HG03342 (cell line): ENCODE measurements at regions not wholly inside any gene's neighbourhood (a gene's known extent, or its start where the extent isn't known, plus 50 kb on each side); places are given as distances from the start of the nearest gene placed in this dataset.
"Not testable (repeated sequence)": the region's sequence is repeated elsewhere in the genome, so short reads cannot be mapped to it uniquely, and the experiment has no call there.

Experiments used
- ATAC-seq: cut with Tn5 transposase; IDR thresholded peaks from one replicate; pipeline ENCODE4 v1.9.1; 2021; ENCODE audit warnings: mild to moderate bottlenecking, moderate library complexity; ENCODE audit not compliant: unreplicated experiment

GRCh38 chr5:93933269-93933668 is 191.9 kb upstream of the POU5F2 start:
- ATAC-seq: not testable (repeated sequence)

DNA sequence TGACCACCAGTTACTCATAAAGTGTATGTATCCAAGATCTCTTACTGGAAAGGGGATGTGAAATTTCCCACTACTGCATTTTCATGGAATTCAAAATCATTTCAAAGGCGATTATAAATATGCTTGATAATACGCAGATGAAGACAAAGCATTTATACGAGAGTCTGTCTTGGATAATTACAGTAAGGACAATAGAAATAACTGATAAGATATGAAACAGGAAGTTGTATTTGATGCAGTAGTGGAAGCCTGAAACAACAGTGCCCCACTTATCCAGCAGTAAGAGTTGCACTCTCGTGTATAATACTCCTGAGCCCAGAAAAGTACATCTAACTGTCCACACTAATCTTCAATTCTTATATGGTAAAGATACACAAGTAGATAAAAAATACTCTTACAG is 188.7 kb upstream of the POU5F2 start:
- no peak for ATAC-seq

- no peak for ATAC-seq
Measured at GRCh38 chr5:93929131-93929530, 187.7 kb upstream of the POU5F2 start.

DNA sequence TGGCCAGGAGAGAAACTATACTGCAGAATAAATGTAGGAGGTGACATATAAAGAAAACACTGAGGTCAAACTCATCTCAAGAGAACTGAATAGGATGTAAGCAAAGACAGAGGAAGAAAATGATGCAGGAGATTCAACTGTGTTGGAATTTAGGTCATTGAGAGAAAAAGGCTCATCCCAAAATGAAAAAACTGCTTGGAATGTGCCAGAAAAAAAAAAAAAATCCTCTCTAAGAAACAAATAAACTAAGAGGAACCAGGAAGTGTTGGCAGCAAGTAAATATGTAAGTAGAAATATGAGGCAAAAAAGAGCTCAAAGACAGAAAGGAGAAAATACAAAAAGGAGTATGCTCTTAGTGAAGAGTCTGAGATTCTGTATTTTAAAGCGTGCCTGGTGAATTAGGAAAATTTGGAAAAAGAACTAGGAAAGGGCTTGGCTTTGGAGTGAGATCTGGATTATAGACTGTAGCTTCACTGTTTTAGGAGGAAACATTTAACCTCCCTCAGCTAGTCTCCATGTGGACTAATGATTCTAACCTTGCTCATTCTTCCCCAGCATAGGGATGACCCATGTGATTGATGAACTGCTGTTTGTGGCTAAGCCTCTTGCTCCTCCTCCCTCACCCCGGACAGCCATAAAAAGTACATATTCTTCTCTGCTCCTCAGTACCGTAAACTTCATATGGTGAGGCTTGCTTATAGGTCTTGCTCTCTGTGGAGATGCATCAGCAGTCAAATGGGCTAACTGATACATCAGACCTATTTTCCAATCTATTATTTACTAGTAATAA is 185.6 kb upstream of the POU5F2 start:
- no peak for ATAC-seq

DNA sequence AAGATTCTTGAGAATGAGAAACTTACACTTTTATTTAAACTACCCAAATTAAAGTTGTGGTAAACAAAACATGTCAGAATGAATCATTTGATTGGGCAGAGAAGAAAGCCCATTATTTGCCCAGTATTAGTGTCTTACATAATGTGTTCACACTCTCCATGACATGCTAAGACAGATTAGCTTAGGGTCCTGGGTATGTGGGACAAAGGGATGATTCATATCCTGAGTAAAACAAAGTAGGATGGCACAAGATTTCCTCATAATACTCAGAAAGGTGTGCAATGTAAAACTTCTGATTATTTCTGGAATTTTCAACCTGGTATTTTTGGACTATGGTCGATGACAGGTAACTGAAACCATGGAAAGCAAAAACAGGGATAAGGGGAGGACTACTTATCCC is 183.9 kb upstream of the POU5F2 start:
- ATAC-seq: no peak

DNA sequence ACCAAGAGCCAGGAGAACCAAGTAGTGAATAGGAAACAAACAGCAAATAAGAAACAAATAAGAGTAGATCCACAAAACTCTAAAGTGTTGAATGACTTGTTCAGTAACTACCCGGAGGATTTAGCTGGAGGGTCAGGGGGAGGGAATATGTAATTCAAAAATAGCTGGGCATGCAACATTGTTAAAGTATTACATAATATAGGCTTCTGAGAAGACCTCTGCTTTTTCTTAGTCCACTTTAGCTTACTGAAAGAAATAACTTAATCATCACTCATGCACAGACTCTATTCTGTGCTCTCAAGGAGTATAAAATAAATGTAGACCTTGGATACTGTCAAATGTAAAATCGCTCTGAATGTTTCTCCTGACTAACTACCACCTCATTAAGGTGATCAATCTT is 183.2 kb upstream of the POU5F2 start:
- ATAC-seq: no peak

DNA sequence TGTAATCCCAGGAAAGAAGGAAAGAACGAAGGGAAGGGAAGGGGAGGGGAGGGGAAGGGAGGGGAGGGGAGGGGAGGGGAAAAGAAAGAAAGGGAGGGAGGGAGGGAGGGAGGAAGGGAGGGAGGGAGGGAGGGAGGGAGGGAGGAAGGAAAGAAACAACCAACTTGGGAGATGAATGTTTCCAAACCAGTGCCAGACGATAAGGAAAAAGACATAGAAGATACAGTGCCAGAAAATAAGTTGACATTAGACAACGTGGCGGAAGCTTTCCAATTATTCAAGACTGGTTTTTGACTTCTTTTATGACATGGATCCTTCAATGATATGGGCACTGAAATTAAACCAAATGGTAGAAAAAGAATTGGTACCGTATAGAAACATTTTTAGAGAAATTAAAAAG is 181.2 kb upstream of the POU5F2 start:
- no peak for ATAC-seq

- ATAC-seq: no peak
Measured at GRCh38 chr5:93921001-93921400, 179.6 kb upstream of the POU5F2 start.

GRCh38 chr5:93916872-93917271 is 175.5 kb upstream of the POU5F2 start:
- ATAC-seq: no peak

DNA sequence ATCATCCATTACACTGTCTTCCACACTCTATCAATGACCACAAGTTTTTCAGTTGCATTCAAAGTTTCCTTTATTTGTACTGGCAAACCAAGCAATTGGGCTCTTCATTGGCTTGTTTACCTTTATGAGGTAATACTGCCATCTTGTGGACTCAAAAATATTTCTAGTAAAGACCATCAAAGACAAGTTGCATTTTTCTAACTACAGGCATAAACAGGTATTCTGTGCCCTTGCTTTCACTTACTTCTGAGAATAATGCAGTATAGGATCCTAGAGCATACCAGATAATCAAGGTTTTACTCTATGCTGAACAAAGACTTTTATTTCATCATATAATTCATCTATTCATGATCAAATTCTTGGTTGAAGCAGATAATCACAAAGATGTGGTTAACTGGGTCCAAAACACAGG is 173.7 kb upstream of the POU5F2 start:
- ATAC-seq: peak; percentile 84

DNA sequence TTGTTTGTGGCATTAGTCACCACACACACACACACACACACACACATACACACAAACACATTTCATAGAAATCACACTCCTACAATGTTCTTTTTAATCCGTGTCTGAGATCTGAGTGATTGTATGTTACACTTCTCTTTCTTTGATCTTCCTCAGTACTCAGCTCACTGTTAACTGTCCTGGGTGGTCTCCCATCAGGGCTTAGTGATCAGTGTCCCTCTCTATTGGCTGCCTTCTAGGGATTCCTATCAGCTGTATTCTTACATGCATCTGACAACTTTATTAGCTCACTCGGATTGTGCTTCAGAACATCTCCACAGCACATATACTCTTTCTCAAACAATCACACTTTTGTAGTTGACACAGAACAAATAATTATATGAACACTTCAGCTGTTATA is 170.2 kb upstream of the POU5F2 start:
- no peak for ATAC-seq

GRCh38 chr5:93909356-93909755 is 168.0 kb upstream of the POU5F2 start:
- ATAC-seq: no peak

GRCh38 chr5:93904917-93905316 is 163.5 kb upstream of the POU5F2 start:
- ATAC-seq: no peak

- no peak for ATAC-seq
Measured at GRCh38 chr5:93902288-93902687, 160.9 kb upstream of the POU5F2 start.

DNA sequence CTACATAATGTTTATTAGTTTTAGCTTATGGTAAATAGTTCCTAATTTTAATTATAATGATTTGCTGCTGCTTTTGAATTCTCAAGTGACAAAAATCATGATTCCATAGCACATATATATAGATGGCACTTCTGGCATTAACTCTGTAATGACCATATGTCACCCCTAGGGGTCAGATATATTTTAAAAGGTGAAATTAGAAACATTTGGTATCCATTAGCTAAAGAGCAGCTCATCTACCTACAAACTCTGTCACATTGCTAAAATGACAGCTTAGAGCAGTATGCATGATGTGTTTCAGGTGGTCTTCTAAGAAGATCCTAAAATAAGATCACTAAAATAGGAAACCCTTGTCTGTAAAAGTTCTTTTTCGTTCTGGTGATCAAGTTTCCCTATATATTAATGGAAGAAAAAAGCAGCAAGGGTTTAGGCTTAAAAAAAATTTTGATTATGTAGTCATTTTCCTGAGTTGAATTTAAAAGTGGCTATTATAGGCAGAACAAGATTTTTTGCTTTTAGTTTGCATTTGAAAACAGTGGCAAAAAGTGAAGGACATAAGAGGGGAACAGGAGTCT is 157.7 kb upstream of the POU5F2 start:
- peak; percentile 96 for ATAC-seq

GRCh38 chr5:93894601-93895354 is 153.4 kb upstream of the POU5F2 start:
- no peak for ATAC-seq

- no peak for ATAC-seq
Measured at GRCh38 chr5:93893075-93893474, 151.7 kb upstream of the POU5F2 start.

GRCh38 chr5:93892481-93892880 is 151.1 kb upstream of the POU5F2 start:
- ATAC-seq: no peak

GRCh38 chr5:93891491-93892480 is 150.4 kb upstream of the POU5F2 start:
- no peak for ATAC-seq

- no peak for ATAC-seq
Measured at GRCh38 chr5:93890657-93891056, 149.3 kb upstream of the POU5F2 start.

- no peak for ATAC-seq
Measured at GRCh38 chr5:93887678-93888077, 146.3 kb upstream of the POU5F2 start.
